MM.1S (cell line): ENCODE measurements at regions not wholly inside any gene's neighbourhood (a gene's known extent, or its start where the extent isn't known, plus 50 kb on each side); places are given as distances from the start of the nearest gene placed in this dataset.

Source experiments
- DNase-seq: peaks from one replicate; pipeline ENCODE4 v3.0.0-alpha.2; 2015
- H2AFZ ChIP-seq: fragments of 300-600 bp; sonication (generic); 2 replicates; pipeline ENCODE4 v1.6.0; 2016; ENCODE audit warnings: antibody characterized with exemption, low read length
- H3F3A ChIP-seq: fragments of 300-600 bp; sonication (generic); 2 replicates; pipeline ENCODE4 v1.6.1; 2016; ENCODE audit warnings: mild to moderate bottlenecking, antibody characterized with exemption, low read length, moderate library complexity, mixed read lengths; ENCODE audit not compliant: insufficient read depth
- H3K27ac ChIP-seq: fragments of 300-600 bp; sonication (generic); 2 replicates; pipeline ENCODE4 v1.5.1; 2016; ENCODE audit warnings: mild to moderate bottlenecking, low read length
- H3K27me3 ChIP-seq: fragments of 300-600 bp; sonication (generic); replicated peaks from 2 replicates; pipeline ENCODE4 v1.6.0; 2016; ENCODE audit warnings: low read length; ENCODE audit not compliant: insufficient read depth
- H3K36me3 ChIP-seq: fragments of 300-600 bp; sonication (generic); replicated peaks from 2 replicates; pipeline ENCODE4 v1.6.1; 2016; ENCODE audit warnings: mild to moderate bottlenecking, low read length, mixed read lengths; ENCODE audit not compliant: insufficient read depth
- H3K4me1 ChIP-seq: fragments of 300-600 bp; sonication (generic); 2 replicates; pipeline ENCODE4 v1.6.1; 2016; ENCODE audit warnings: low read length, mixed read lengths
- H3K4me2 ChIP-seq: fragments of 300-600 bp; sonication (generic); 2 replicates; pipeline ENCODE4 v1.6.0; 2016; ENCODE audit warnings: low read depth, low read length
- H3K4me3 ChIP-seq: fragments of 300-600 bp; sonication (generic); 2 replicates; pipeline ENCODE4 v1.5.1; 2016; ENCODE audit warnings: low read length, mixed read lengths
- H3K79me2 ChIP-seq: fragments of 300-600 bp; sonication (generic); 2 replicates; pipeline ENCODE4 v1.6.1; 2016; ENCODE audit warnings: mixed run types, low read length, mixed read lengths
- H3K9ac ChIP-seq: fragments of 300-600 bp; sonication (generic); 2 replicates; pipeline ENCODE4 v1.6.1; 2016; ENCODE audit warnings: low read length, mixed read lengths
- H3K9me2 ChIP-seq: fragments of 300-600 bp; sonication (generic); replicated peaks from 2 replicates; pipeline ENCODE4 v1.6.1; 2016; ENCODE audit warnings: mild to moderate bottlenecking, low read length, mixed read lengths; ENCODE audit not compliant: insufficient read depth
- H3K9me3 ChIP-seq: fragments of 300-600 bp; sonication (generic); replicated peaks from 2 replicates; pipeline ENCODE4 v1.6.1; 2016; ENCODE audit warnings: mild to moderate bottlenecking, low read length, mixed read lengths; ENCODE audit not compliant: insufficient read depth
- H4K20me1 ChIP-seq: fragments of 300-600 bp; sonication (generic); 2 replicates; pipeline ENCODE4 v1.6.1; 2016; ENCODE audit warnings: mild to moderate bottlenecking, low read length, moderate library complexity, mixed read lengths; ENCODE audit not compliant: insufficient read depth
- CTCF ChIP-seq: fragments of 300-600 bp; sonication (generic); IDR thresholded peaks from 2 replicates; pipeline ENCODE4 v1.5.1; 2016; ENCODE audit warnings: antibody characterized with exemption, low read length, mixed read lengths
- EZH2 ChIP-seq: fragments of 300-600 bp; sonication (generic); optimal IDR thresholded peaks from 2 replicates; pipeline ENCODE3; 2017; ENCODE audit warnings: low read depth, mild to moderate bottlenecking, antibody characterized with exemption, low read length, mixed read lengths
- EZH2phosphoT487 ChIP-seq: fragments of 300-600 bp; sonication (generic); IDR thresholded peaks from 2 replicates; pipeline ENCODE4 v1.6.1; 2018; ENCODE audit warnings: antibody characterized with exemption, low read length

GRCh38 chr20:57074386-57074785 is 192.1 kb downstream of the BMP7 start:
- Histone ChIP-seq H2AFZ (no peak overlapping the region), H3K9ac (no peak overlapping the region), H3K36me3 (no peaks in the 10 kb centered on the region), H3K4me1 (no peaks in the 10 kb centered on the region), H3K9me3 (no peaks in the 10 kb centered on the region), H4K20me1 (no peaks in the 10 kb centered on the region), H3K9me2 (no peaks in the 10 kb centered on the region), H3K4me3 (no peak overlapping the region), H3K27ac (no peak overlapping the region), H3K27me3 (peaks cover 56% of the 10 kb centered on the region), H3K4me2 (no peak overlapping the region), H3F3A (no peaks in the 10 kb centered on the region), H3K79me2 (no peaks in the 10 kb centered on the region)
- no peak for TF ChIP-seq EZH2phosphoT487
- TF ChIP-seq EZH2: no peak
- TF ChIP-seq CTCF: no peak
- DNase-seq: no peak

GRCh38 chr20:57075181-57075580 is 191.3 kb downstream of the BMP7 start:
- no peaks in the 10 kb centered on the region for H3K36me3 ChIP-seq
- no peak overlapping the region for H2AFZ ChIP-seq
- peaks cover 57% of the 10 kb centered on the region for H3K27me3 ChIP-seq
- no peak for TF ChIP-seq EZH2
- no peak for TF ChIP-seq EZH2phosphoT487
- no peak for TF ChIP-seq CTCF
- no peak overlapping the region for H3K4me2 ChIP-seq
- H3K9me3 ChIP-seq: no peaks in the 10 kb centered on the region
- DNase-seq: no peak
- no peak overlapping the region for H3K9ac ChIP-seq
- H3K79me2 ChIP-seq: no peaks in the 10 kb centered on the region
- H3K4me3 ChIP-seq: no peak overlapping the region
- no peak overlapping the region for H3K27ac ChIP-seq
- no peaks in the 10 kb centered on the region for H4K20me1 ChIP-seq
- H3K4me1 ChIP-seq: no peaks in the 10 kb centered on the region
- no peaks in the 10 kb centered on the region for H3F3A ChIP-seq
- H3K9me2 ChIP-seq: no peaks in the 10 kb centered on the region

GRCh38 chr20:57075603-57076002 is 190.8 kb downstream of the BMP7 start:
- Histone ChIP-seq H3K79me2 (no peaks in the 10 kb centered on the region), H3K9me3 (no peaks in the 10 kb centered on the region), H2AFZ (no peak overlapping the region), H3K9me2 (no peaks in the 10 kb centered on the region), H3K9ac (no peak overlapping the region), H3K27me3 (peaks cover 57% of the 10 kb centered on the region), H3K4me2 (no peak overlapping the region), H3K36me3 (no peaks in the 10 kb centered on the region), H3K27ac (no peak overlapping the region), H4K20me1 (no peaks in the 10 kb centered on the region), H3F3A (no peaks in the 10 kb centered on the region), H3K4me3 (no peak overlapping the region), H3K4me1 (no peaks in the 10 kb centered on the region)
- no peak for TF ChIP-seq EZH2
- no peak for TF ChIP-seq EZH2phosphoT487
- no peak for TF ChIP-seq CTCF
- DNase-seq: no peak

GRCh38 chr20:57076152-57076652 is 190.2 kb downstream of the BMP7 start:
- Histone ChIP-seq H2AFZ (no peak overlapping the region), H3K9me2 (no peaks in the 10 kb centered on the region), H3K79me2 (no peaks in the 10 kb centered on the region), H3K4me3 (no peak overlapping the region), H3K27me3 (peaks cover 52% of the 10 kb centered on the region), H4K20me1 (no peaks in the 10 kb centered on the region), H3K4me1 (no peaks in the 10 kb centered on the region), H3K9ac (no peak overlapping the region), H3K9me3 (no peaks in the 10 kb centered on the region), H3K27ac (no peak overlapping the region), H3F3A (no peaks in the 10 kb centered on the region), H3K36me3 (no peaks in the 10 kb centered on the region), H3K4me2 (no peak overlapping the region)
- DNase-seq: no peak
- TF ChIP-seq EZH2phosphoT487 (no peak), EZH2 (no peak), CTCF (no peak)
